ENCODE measurements at regions not wholly inside any gene's neighbourhood (a gene's known extent, or its start where the extent isn't known, plus 50 kb on each side); places are given as distances from the start of the nearest gene placed in this dataset.

DNA sequence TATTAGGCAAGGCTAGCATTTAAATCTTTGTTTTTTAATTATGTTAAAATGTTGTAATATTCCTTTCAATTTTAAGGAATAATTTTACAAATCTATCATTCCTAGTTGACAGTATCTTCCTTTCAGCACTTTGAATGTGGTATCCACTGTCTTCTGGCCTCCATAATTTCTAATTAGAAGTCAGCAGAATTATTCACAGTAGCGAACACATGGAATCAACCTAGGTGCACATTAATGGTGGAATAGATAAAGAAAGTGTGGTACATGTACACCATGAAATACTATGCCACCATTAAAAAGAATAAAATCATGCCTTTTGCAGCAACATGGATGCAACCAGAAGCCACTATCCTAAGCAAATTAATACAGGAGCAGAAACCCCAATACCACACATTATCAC lies 1887.8 kb downstream of the PCDH7 start:
- Histone ChIP-seq H3K9ac (no peak overlapping the region), H3K27me3 (replicated peaks; ENCODE audit: insufficient read depth) (no peaks in the 10 kb centered on the region), H3K4me3 (no peak overlapping the region), H3K9me3 (ENCODE audit: low read depth) (peaks cover 8% of the 10 kb centered on the region), H3K79me2 (ENCODE audit: insufficient read depth) (no peaks in the 10 kb centered on the region), H2AFZ (no peak overlapping the region), H3K4me1 (ENCODE audit: insufficient read depth) (no peaks in the 10 kb centered on the region), H3F3A (ENCODE audit: insufficient read depth) (no peaks in the 10 kb centered on the region), H3K27ac (no peak overlapping the region), H3K4me2 (ENCODE audit: unreplicated experiment) (no peak overlapping the region), H3K36me3 (ENCODE audit: low read depth) (no peaks in the 10 kb centered on the region), H4K20me1 (ENCODE audit: insufficient read depth) (no peaks in the 10 kb centered on the region), H3K9me2 (ENCODE audit: insufficient read depth) (no peaks in the 10 kb centered on the region)
- 39 to 46% methylated on average over 1 of the region's 1 CpG for WGBS, 2 experiments (ENCODE audit: low coverage in 1 of 2, low lambda C conversion rate in 2 of 2, missing lambda C conversion rate in 2 of 2)
- DNase-seq: no peak
- in situ Hi-C loops (cut with MboI): no loop called here
- no peak for TF ChIP-seq EZH2phosphoT487 (IDR thresholded peaks at IDR 0.05; ENCODE audit: insufficient read depth, low read depth)
- no peak for TF ChIP-seq EZH2 (IDR thresholded peaks at IDR 0.05; ENCODE audit: insufficient read depth, poor library complexity, severe bottlenecking)

DNA sequence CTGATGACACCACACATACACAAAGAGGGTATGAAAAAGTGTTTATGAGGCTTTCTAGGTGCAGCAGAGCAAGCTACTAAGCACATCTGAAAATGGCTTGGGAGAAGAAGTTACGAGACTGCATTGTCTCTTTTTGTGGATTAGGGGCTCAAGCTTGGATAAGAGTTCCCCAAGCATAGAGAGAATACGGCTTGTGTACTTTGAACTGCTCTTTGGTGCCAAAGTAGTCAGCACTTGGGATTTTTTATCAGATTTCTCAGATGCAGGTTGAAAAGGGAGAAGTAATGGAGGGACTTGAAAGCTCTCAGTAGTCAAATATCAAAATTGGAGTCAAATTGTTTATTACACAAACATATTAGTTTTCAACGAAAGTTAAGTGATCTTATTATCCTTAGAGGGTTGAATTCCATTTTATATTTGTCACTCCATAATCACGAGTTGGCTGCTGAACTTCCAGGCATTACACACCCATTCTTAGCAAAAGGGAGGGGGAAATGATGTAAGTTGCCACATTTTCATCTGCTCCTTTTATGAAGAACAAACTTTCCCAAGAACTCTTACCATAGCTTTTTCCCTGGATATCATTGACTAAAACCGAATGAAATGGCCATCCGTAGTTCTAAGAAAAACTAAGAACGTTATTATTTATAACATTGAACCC lies 1904.9 kb downstream of the PCDH7 start:
- DNase-seq: peak; percentile 1
- no peaks in the 10 kb centered on the region for H4K20me1 ChIP-seq (ENCODE audit: insufficient read depth)
- no peaks in the 10 kb centered on the region for H3K4me1 ChIP-seq (ENCODE audit: insufficient read depth)
- H3K27ac ChIP-seq: no peak overlapping the region
- no peak overlapping the region for H3K4me2 ChIP-seq (ENCODE audit: unreplicated experiment)
- 7 to 8% methylated on average over 7 of the region's 7 CpGs for WGBS, 2 experiments (ENCODE audit: low coverage in 1 of 2, low lambda C conversion rate in 2 of 2, missing lambda C conversion rate in 2 of 2)
- in situ Hi-C loops (cut with MboI): no loop called here
- no peak overlapping the region for H2AFZ ChIP-seq
- H3F3A ChIP-seq (ENCODE audit: insufficient read depth): no peaks in the 10 kb centered on the region
- no peaks in the 10 kb centered on the region for H3K27me3 ChIP-seq (replicated peaks; ENCODE audit: insufficient read depth)
- no peaks in the 10 kb centered on the region for H3K36me3 ChIP-seq (ENCODE audit: low read depth)
- H3K79me2 ChIP-seq (ENCODE audit: insufficient read depth): no peaks in the 10 kb centered on the region
- no peak overlapping the region for H3K4me3 ChIP-seq
- no peaks in the 10 kb centered on the region for H3K9me3 ChIP-seq (ENCODE audit: low read depth)
- TF ChIP-seq EZH2 (IDR thresholded peaks at IDR 0.05; ENCODE audit: insufficient read depth, poor library complexity, severe bottlenecking): no peak
- no peak for TF ChIP-seq EZH2phosphoT487 (IDR thresholded peaks at IDR 0.05; ENCODE audit: insufficient read depth, low read depth)
- H3K9me2 ChIP-seq (ENCODE audit: insufficient read depth): no peaks in the 10 kb centered on the region
- no peak overlapping the region for H3K9ac ChIP-seq

DNA sequence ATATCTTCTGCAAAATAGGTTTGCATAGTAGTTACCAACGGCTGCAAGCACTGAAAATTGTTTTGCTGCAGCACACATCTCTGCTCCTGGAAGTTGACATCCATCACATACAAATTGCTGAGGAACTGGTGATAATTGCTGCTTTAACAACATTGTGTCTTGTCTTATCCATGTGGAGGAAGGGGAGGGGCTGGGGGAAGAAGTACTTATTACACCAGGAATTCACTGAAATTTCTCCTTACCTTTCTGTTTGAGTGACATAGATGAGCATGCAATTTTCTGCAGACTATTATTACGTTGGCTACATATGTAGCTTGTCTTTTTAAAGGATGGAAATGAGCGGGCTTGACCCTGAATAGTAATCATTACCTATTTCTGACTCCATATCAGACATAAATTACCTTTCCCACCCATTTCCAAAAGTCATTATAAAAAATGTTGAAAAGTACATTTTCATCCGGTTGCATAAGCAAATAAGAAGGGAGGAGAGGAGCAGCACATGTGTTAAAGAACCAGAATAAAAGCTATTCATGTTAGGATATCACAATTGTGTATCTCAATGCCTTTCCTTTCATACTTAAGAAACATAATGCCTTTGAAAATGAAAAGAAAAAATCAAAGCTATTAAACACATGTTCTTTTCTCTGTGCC lies 1905.6 kb downstream of the PCDH7 start:
- no peak for DNase-seq
- Histone ChIP-seq H3K79me2 (ENCODE audit: insufficient read depth) (no peaks in the 10 kb centered on the region), H3F3A (ENCODE audit: insufficient read depth) (no peaks in the 10 kb centered on the region), H3K4me3 (no peak overlapping the region), H3K27ac (no peak overlapping the region), H3K36me3 (ENCODE audit: low read depth) (no peaks in the 10 kb centered on the region), H3K4me1 (ENCODE audit: insufficient read depth) (no peaks in the 10 kb centered on the region), H3K9me2 (ENCODE audit: insufficient read depth) (no peaks in the 10 kb centered on the region), H2AFZ (no peak overlapping the region), H4K20me1 (ENCODE audit: insufficient read depth) (no peaks in the 10 kb centered on the region), H3K9ac (no peak overlapping the region), H3K4me2 (ENCODE audit: unreplicated experiment) (no peak overlapping the region), H3K27me3 (replicated peaks; ENCODE audit: insufficient read depth) (no peaks in the 10 kb centered on the region), H3K9me3 (ENCODE audit: low read depth) (no peaks in the 10 kb centered on the region)
- 12% methylated on average over 4 of the region's 4 CpGs for WGBS, 2 experiments (ENCODE audit: low coverage in 1 of 2, low lambda C conversion rate in 2 of 2, missing lambda C conversion rate in 2 of 2)
- in situ Hi-C loops (cut with MboI): no loop called here
- TF ChIP-seq EZH2phosphoT487 (IDR thresholded peaks at IDR 0.05; ENCODE audit: insufficient read depth, low read depth): no peak
- TF ChIP-seq EZH2 (IDR thresholded peaks at IDR 0.05; ENCODE audit: insufficient read depth, poor library complexity, severe bottlenecking): no peak

DNA sequence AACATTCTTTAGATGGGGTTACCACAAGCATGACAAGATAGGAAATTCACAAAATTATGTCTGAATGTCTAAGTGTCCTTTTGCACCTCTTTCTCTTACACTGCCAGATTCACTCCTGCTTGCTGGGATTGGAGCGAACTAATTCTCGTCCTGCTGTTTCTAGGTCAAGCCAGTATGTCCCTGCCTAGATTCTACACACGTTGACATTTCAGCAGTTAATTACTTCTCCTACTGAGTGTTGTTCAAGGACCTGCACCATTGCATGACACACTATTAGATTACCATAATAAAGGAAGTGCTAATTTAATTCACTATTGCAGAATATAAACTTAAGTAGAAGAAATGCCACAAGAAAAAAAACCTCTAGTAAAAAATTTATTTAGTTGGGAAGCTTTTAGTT lies 1911.7 kb downstream of the PCDH7 start:
- WGBS, 2 experiments (ENCODE audit: low coverage in 1 of 2, low lambda C conversion rate in 2 of 2, missing lambda C conversion rate in 2 of 2): 32 to 35% methylated on average over 3 of the region's 3 CpGs
- Histone ChIP-seq H3K9ac (no peak overlapping the region), H3K79me2 (ENCODE audit: insufficient read depth) (no peaks in the 10 kb centered on the region), H3K9me3 (ENCODE audit: low read depth) (no peaks in the 10 kb centered on the region), H3K4me1 (ENCODE audit: insufficient read depth) (no peaks in the 10 kb centered on the region), H3K27ac (no peak overlapping the region), H3K36me3 (ENCODE audit: low read depth) (no peaks in the 10 kb centered on the region), H2AFZ (no peak overlapping the region), H3K9me2 (ENCODE audit: insufficient read depth) (no peaks in the 10 kb centered on the region), H3K27me3 (replicated peaks; ENCODE audit: insufficient read depth) (no peaks in the 10 kb centered on the region), H4K20me1 (ENCODE audit: insufficient read depth) (no peaks in the 10 kb centered on the region), H3K4me2 (ENCODE audit: unreplicated experiment) (no peak overlapping the region), H3F3A (ENCODE audit: insufficient read depth) (no peaks in the 10 kb centered on the region), H3K4me3 (no peak overlapping the region)
- TF ChIP-seq EZH2 (IDR thresholded peaks at IDR 0.05; ENCODE audit: insufficient read depth, poor library complexity, severe bottlenecking) (no peak), EZH2phosphoT487 (IDR thresholded peaks at IDR 0.05; ENCODE audit: insufficient read depth, low read depth) (no peak)
- DNase-seq: no peak
- in situ Hi-C loops (cut with MboI): no loop called here
